PFSK-1 (cell line): ENCODE measurements at regions not wholly inside any gene's neighbourhood (a gene's known extent, or its start where the extent isn't known, plus 50 kb on each side); places are given as distances from the start of the nearest gene placed in this dataset.

ENCODE experiments used
- FOXP2 ChIP-seq: optimal IDR thresholded peaks from 2 replicates; pipeline ENCODE3; 2011; ENCODE audit warnings: borderline replicate concordance, control low read depth, inconsistent platforms; ENCODE audit not compliant: insufficient read depth; ENCODE audit errors: extremely low read length, extremely low read depth
- POLR2AphosphoS5 ChIP-seq: IDR thresholded peaks from 2 replicates; pipeline ENCODE4 v1.6.1; 2012; ENCODE audit warnings: low read depth, mild to moderate bottlenecking, control low read depth, low read length, moderate library complexity
- REST ChIP-seq, 2 experiments: IDR thresholded peaks; 2 replicates each; pipeline versions ENCODE4 v1.6.1 to v1.8.0; 2011 to 2012; ENCODE audit warnings: low read depth in 2 of 2, low read length in 2 of 2, control low read depth in 1 of 2, inconsistent platforms in 1 of 2, mild to moderate bottlenecking in 1 of 2, moderate library complexity in 1 of 2; ENCODE audit not compliant: insufficient read depth in 1 of 2
- SIN3A ChIP-seq: IDR thresholded peaks from 2 replicates; pipeline ENCODE4 v1.6.1; 2012; ENCODE audit warnings: mild to moderate bottlenecking, low read length, moderate library complexity, borderline replicate concordance; ENCODE audit not compliant: insufficient read depth
- TAF1 ChIP-seq: IDR thresholded peaks from 2 replicates; pipeline ENCODE4 v1.6.1; 2012; ENCODE audit warnings: low read length, control low read depth, borderline replicate concordance; ENCODE audit not compliant: insufficient read depth

- TF ChIP-seq SIN3A (no peak), TAF1 (no peak), POLR2AphosphoS5 (no peak), REST (IDR thresholded peaks at IDR 0.05; ENCODE audit: insufficient read depth in 1 of 2, low read depth in 2 of 2, low read length in 2 of 2) (no peak), FOXP2 (no peak)
These were observed 1445.9 kb downstream of the PCDH9 start for GRCh38 chr13:65784088-65784816.
